Panc1 (cell line): ENCODE measurements at regions not wholly inside any gene's neighbourhood (a gene's known extent, or its start where the extent isn't known, plus 50 kb on each side); places are given as distances from the start of the nearest gene placed in this dataset.

Experiments used
- POLR2AphosphoS5 ChIP-seq: IDR thresholded peaks from 2 replicates; pipeline ENCODE4 v1.6.1; 2012; ENCODE audit warnings: mild to moderate bottlenecking, low read depth, low read length, moderate library complexity
- SIN3A ChIP-seq: IDR thresholded peaks from 2 replicates; pipeline ENCODE4 v1.6.1; 2012; ENCODE audit warnings: low read depth, mild to moderate bottlenecking, low read length, moderate library complexity, borderline replicate concordance; ENCODE audit not compliant: insufficient read depth
- TCF7L2 ChIP-seq: IDR thresholded peaks from 2 replicates; pipeline ENCODE4 v1.6.1; 2011; ENCODE audit warnings: mild to moderate bottlenecking, low read depth, low read length, inconsistent platforms
- TF ChIP-seq, protein P1 (sequence below): fragments of 450-650 bp; IDR thresholded peaks from 2 replicates; pipeline ENCODE4 v1.5.1; 2017; ENCODE audit warnings: mild to moderate bottlenecking
- TF ChIP-seq, protein P2 (sequence below), 2 experiments: IDR thresholded peaks; 2 replicates each; pipeline ENCODE4 v1.6.1; 2011 to 2012; ENCODE audit warnings: low read depth in 2 of 2, control low read depth in 1 of 2, low read length in 1 of 2, mild to moderate bottlenecking in 1 of 2, moderate library complexity in 1 of 2; ENCODE audit not compliant: insufficient read depth in 1 of 2

DNA sequence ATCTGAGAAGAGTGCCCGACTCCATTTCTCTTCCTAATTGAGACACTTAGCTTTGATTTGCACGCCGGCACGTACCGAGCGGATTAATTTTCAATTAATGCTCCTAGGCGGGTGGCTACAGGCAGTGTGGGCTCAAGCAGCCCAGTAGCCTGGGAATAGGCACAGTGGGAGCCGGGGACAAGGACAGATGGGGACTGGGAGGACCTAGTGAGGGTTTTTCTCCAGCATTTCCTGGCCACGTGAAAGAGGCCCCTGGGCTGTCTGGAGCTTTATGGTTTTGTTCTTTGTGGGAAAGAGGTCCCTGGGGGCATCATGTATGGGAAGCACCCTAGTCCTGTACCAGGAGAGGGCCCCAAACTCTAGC, 78.6 kb upstream of the CSF3R start:
- TF ChIP-seq, protein P1, sequence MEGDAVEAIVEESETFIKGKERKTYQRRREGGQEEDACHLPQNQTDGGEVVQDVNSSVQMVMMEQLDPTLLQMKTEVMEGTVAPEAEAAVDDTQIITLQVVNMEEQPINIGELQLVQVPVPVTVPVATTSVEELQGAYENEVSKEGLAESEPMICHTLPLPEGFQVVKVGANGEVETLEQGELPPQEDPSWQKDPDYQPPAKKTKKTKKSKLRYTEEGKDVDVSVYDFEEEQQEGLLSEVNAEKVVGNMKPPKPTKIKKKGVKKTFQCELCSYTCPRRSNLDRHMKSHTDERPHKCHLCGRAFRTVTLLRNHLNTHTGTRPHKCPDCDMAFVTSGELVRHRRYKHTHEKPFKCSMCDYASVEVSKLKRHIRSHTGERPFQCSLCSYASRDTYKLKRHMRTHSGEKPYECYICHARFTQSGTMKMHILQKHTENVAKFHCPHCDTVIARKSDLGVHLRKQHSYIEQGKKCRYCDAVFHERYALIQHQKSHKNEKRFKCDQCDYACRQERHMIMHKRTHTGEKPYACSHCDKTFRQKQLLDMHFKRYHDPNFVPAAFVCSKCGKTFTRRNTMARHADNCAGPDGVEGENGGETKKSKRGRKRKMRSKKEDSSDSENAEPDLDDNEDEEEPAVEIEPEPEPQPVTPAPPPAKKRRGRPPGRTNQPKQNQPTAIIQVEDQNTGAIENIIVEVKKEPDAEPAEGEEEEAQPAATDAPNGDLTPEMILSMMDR: no peak
- TF ChIP-seq TCF7L2 (no peak), SIN3A (no peak), POLR2AphosphoS5 (no peak)
- TF ChIP-seq, protein P2, sequence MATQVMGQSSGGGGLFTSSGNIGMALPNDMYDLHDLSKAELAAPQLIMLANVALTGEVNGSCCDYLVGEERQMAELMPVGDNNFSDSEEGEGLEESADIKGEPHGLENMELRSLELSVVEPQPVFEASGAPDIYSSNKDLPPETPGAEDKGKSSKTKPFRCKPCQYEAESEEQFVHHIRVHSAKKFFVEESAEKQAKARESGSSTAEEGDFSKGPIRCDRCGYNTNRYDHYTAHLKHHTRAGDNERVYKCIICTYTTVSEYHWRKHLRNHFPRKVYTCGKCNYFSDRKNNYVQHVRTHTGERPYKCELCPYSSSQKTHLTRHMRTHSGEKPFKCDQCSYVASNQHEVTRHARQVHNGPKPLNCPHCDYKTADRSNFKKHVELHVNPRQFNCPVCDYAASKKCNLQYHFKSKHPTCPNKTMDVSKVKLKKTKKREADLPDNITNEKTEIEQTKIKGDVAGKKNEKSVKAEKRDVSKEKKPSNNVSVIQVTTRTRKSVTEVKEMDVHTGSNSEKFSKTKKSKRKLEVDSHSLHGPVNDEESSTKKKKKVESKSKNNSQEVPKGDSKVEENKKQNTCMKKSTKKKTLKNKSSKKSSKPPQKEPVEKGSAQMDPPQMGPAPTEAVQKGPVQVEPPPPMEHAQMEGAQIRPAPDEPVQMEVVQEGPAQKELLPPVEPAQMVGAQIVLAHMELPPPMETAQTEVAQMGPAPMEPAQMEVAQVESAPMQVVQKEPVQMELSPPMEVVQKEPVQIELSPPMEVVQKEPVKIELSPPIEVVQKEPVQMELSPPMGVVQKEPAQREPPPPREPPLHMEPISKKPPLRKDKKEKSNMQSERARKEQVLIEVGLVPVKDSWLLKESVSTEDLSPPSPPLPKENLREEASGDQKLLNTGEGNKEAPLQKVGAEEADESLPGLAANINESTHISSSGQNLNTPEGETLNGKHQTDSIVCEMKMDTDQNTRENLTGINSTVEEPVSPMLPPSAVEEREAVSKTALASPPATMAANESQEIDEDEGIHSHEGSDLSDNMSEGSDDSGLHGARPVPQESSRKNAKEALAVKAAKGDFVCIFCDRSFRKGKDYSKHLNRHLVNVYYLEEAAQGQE (IDR thresholded peaks at IDR 0.05; ENCODE audit: insufficient read depth in 1 of 2, low read depth in 2 of 2, low read length in 1 of 2): no peak
